ENCODE measurements at regions not wholly inside any gene's neighbourhood (a gene's known extent, or its start where the extent isn't known, plus 50 kb on each side); places are given as distances from the start of the nearest gene placed in this dataset.
A peak's percentile ranks its signal among the peaks of the same experiment; 100 is the strongest.

DNA sequence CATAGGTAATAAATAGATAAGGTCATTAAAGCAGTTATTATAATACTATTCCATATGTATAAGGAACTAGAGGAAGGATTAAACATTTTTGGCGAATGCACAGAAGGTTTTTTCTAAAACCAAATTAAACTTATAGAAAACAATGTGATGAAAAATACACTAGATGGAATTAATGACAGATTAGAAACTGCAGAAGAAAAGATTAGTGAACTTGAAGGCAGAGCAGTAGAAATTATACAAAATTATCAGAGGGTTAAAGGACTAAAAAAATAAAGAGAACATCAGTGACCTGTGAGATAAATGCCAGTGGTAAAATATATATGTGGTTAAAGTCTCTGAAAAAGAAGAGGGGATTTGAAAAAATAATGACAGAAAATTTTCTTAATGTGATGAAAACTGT, 74.0 kb downstream of the IGLL5 start:
- TF ChIP-seq GATA3 (IDR thresholded peaks at IDR 0.05; ENCODE audit: low read depth, low read length), result no peak
- TF ChIP-seq GATA2 (IDR thresholded peaks at IDR 0.05; ENCODE audit: low read depth, low read length), result no peak

GRCh38 chr22:22968366-22968765, 80.8 kb downstream of the IGLL5 start:
- TF ChIP-seq GATA2 (IDR thresholded peaks at IDR 0.05; ENCODE audit: low read depth, low read length), result no peak
- TF ChIP-seq GATA3 (IDR thresholded peaks at IDR 0.05; ENCODE audit: low read depth, low read length), result no peak

DNA sequence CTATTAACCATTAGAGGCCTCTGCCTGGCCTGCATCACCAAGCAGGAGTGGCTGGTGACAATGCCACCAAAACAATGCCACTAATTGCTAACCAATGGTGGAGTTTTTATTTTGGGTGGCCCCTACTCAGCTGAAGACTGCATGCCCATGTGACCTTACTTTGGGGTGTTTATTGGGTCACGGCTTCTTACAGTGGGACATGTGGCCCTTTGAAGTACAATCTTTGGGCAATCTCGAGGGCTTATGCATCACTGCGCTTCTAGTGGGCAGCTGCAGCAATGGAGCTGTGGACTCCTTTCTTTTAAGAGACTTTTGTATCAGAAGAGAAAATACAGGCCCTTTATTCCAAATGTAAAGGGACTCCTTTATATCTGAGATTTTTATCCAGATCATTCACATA, 85.7 kb downstream of the IGLL5 start:
- TF ChIP-seq GATA2 (IDR thresholded peaks at IDR 0.05; ENCODE audit: low read depth, low read length), result no peak
- TF ChIP-seq GATA3 (IDR thresholded peaks at IDR 0.05; ENCODE audit: low read depth, low read length), result no peak

DNA sequence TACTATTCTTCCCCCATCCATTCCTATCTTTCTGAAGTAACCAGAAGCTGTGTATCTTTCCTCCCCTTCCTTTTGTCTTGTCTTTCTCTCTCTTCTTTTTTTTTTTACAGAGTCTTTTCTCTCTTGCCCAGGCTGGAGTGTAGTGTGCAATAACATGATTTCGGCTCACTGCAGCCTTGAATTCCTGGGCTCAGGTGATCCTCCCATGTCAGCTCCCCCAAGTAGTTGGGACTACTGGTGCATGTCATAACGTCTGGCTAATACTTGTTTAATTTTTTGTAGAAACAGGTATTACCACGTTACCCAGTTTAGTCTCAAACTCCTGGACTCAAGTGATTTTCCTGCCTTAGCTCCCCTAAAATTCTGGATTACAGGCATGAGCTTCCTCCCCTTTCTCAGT, 86.5 kb downstream of the IGLL5 start:
- TF ChIP-seq GATA2 (IDR thresholded peaks at IDR 0.05; ENCODE audit: low read depth, low read length), result no peak
- TF ChIP-seq GATA3 (IDR thresholded peaks at IDR 0.05; ENCODE audit: low read depth, low read length), result no peak

GRCh38 chr22:22974795-22975580, 87.4 kb downstream of the IGLL5 start:
- TF ChIP-seq GATA3 (IDR thresholded peaks at IDR 0.05; ENCODE audit: low read depth, low read length) (no peak), GATA2 (IDR thresholded peaks at IDR 0.05; ENCODE audit: low read depth, low read length) (peak; percentile 61; the same call in 1 of the 2 replicates)

DNA sequence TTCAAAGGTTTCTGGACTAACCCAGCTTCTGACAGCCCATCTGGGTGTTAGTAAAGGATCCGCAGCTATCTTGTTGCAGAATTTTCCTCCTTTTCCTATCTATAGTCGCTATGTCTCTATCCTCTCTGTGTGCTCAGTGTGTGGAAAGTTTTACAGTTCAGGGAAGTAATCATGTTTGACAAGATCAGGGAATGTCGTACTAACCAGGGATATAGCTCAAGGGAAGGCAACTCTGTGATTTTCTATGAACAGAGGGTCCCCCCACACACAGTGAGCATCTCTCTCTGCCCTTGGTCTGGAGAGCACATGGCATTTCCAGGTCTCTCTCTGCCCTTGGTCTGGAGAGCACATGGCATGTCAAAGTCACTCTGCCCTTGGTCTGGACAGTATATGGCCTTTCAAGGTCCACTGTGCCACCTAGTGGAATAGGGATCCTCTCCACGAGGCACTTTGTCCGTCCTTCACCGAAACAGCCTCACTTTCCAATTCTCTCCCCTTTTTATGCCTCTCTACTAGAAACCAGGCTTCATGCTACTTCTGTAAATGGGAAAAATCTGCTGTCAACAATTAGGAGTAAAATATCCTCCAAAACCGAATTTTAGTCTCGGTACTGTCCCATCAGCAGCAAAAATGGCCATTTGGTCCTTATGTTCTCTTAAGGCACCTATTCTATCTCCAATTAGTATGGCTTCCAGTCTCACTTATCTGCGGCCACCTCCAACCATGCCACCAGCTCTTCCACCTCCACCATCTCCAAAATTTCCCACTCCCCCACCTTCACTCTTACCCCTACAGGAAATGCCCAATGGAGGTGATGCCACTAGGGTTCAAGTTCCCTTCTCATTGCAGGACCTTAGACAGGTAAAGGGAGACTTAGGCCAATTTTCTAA, 88.7 kb downstream of the IGLL5 start:
- TF ChIP-seq GATA3 (IDR thresholded peaks at IDR 0.05; ENCODE audit: low read depth, low read length) (no peak), GATA2 (IDR thresholded peaks at IDR 0.05; ENCODE audit: low read depth, low read length) (peak; percentile 23; the same call in 1 of the 2 replicates)

- TF ChIP-seq GATA3 (IDR thresholded peaks at IDR 0.05; ENCODE audit: low read depth, low read length) (no peak), GATA2 (IDR thresholded peaks at IDR 0.05; ENCODE audit: low read depth, low read length) (no peak)
Observed at GRCh38 chr22:22977479-22978200, 90.0 kb downstream of the IGLL5 start.

GRCh38 chr22:22978637-22979036, 91.0 kb downstream of the IGLL5 start:
- TF ChIP-seq GATA3 (IDR thresholded peaks at IDR 0.05; ENCODE audit: low read depth, low read length), result no peak
- TF ChIP-seq GATA2 (IDR thresholded peaks at IDR 0.05; ENCODE audit: low read depth, low read length), result no peak

DNA sequence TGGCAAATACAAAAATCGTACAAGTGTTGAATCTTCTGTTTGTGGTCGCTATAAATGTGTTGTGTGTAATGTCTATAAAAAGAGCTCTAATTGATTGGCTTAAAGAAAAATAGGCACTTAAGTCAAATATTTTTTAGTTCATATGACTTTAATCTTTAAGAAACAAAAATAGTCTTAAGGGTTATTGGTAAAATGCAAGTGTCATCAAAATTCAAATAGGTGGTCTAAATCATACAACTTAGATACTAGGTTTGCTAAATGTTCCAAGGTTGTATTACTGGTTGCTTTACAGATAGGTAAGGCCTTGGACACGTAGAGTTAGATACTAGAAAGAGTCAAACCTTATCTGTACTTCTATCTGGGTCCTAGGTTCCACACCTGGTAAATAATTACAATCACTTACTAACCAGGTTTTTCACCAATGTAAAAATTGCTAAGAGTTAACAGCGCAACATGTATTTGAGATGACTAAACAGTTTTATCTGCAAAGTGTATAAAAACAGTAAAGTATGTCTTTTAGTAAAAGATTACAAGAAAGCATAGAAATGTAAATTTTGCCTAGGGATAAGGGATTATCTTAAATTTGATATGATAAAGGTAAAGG, 91.1 kb upstream of the GNAZ start:
- TF ChIP-seq GATA3 (IDR thresholded peaks at IDR 0.05; ENCODE audit: low read depth, low read length) (no peak), GATA2 (IDR thresholded peaks at IDR 0.05; ENCODE audit: low read depth, low read length) (no peak)

DNA sequence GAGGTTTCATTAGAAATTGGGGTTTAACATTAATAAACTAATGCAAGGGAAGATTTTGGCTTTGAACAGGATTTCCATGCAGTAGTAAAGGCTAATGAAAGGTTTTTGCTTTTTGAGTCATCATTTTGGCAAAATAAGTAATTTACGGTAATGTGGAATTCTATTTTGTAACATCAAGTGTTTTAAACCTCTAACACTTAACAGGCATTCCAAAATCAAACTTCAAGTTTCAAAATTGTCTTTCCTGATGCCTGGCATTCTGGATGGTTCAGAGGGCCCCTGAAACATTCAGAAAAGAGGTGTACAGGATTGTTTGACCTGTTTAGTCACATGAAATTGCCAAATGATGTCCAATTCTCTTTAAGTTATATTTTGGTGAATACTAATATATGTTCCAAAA, 90.4 kb upstream of the GNAZ start:
- TF ChIP-seq GATA2 (IDR thresholded peaks at IDR 0.05; ENCODE audit: low read depth, low read length) (no peak), GATA3 (IDR thresholded peaks at IDR 0.05; ENCODE audit: low read depth, low read length) (no peak)

DNA sequence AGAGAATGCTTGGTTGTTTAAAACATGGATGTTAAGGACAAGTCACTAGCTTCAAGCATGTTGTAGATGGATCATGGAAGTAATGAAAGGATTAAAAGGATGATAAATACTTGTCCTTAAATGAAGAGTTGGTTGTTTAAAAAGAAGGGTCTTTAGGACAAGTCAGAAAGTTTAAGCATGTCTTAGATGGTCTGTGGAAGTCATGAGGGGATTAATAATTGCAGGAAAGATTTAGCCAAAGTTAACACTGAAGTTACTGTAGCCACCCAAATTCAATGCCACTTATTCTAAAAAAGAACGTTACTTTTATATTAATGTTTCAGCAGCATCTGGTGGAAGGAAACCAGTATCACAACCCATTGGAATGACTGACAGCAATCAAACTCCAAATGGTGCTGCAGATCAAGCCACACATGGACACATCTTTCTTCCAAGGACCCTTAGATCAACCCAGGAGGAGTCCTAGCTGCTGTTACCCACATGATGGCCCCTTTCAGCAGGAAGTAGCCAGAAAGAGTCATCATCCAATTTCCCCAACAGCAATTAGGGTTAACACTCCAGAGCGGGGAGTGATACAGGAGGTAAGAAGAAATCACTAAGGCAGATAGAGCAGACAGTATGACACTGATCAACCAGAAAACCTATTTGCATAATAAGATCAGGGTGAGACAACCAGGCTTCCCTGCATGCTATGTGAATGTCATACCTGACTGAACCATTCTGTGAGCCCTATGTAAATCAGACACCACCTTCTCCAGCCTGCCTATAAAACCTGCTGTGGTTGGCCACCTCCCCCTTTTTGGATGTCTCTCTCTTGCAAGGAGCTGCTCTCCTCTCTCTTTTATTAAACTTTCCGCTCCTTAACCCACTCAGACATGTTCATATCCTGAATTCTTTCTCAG, 88.4 kb upstream of the GNAZ start:
- TF ChIP-seq GATA3 (IDR thresholded peaks at IDR 0.05; ENCODE audit: low read depth, low read length) (no peak), GATA2 (IDR thresholded peaks at IDR 0.05; ENCODE audit: low read depth, low read length) (no peak)

- no peak for TF ChIP-seq GATA2 (IDR thresholded peaks at IDR 0.05; ENCODE audit: low read depth, low read length)
- no peak for TF ChIP-seq GATA3 (IDR thresholded peaks at IDR 0.05; ENCODE audit: low read depth, low read length)
Observed at GRCh38 chr22:22982616-22983015, 87.7 kb upstream of the GNAZ start.

- TF ChIP-seq GATA2 (IDR thresholded peaks at IDR 0.05; ENCODE audit: low read depth, low read length), result no peak
- no peak for TF ChIP-seq GATA3 (IDR thresholded peaks at IDR 0.05; ENCODE audit: low read depth, low read length)
Observed at GRCh38 chr22:22983123-22983522, 87.2 kb upstream of the GNAZ start.

Measured in SH-SY5Y (cell line).